G401.6 (cell line): ENCODE measurements at regions not wholly inside any gene's neighbourhood (a gene's known extent, or its start where the extent isn't known, plus 50 kb on each side); places are given as distances from the start of the nearest gene placed in this dataset.
"Not testable (repeated sequence)": the region's sequence is repeated elsewhere in the genome, so short reads cannot be mapped to it uniquely, and the experiment has no call there.

Source experiments
- FAIRE-seq: peaks from 2 replicates; lab custom pipeline; 2012; peaks lifted over from hg19 to GRCh38; lab: Jason Lieb, UNC

DNA sequence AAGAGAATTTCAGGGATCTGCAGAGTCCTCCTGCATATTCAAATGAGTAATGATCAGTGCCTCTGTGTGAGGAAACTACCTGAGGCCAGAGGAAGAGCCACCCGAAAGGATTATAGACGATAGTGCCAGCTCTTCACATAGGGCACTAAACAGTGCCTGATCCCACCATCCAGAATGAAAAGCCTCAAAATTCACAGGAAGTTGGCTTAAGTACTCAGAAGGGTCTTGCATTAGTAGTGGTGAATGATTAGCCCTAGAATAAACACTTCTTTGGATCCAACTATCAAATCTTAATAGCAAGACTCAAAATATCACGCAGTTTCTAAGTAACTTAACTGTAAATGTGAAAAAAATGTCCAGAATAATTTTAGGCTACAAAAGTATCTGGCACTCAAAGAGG lies 324.4 kb downstream of the ZNF674 start:
- FAIRE-seq = no peak

DNA sequence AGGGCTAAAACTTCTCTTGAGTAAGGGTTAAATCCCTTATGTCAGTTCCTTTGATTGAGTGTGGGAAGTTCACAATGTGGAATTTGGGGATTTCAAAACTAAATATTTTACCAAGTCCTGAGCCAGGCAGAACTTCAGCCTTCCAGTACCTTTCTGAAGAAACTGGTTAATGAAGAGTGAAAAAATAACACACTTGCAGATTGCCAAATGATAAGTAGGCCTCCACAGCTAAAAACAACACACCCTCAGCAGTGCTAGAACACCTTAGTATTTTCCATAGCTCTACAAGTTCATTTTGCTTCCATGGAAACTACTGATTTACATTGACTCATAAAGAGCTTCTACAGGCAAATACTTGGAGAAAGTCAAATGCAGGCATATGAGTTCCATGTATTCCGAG lies 326.8 kb downstream of the ZNF674 start:
- FAIRE-seq = no peak

DNA sequence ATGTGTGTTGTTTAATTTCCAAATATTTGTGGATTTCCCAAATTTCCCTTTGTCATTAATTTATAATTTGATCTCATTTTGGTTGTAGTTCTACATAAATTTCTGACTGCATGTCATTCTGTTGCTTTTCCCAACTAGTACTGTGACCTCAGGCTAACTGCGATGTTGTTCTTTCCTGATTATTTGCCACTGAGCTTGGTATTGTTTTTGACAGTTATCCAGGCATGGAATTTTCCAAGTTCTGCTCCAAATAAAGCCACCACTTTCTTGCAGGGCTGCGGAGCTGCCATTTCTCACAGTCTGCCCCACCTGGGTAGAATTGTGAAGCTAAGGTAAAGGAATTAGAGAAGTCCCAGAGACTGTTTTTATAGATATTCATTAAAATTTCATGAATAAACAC lies 328.8 kb downstream of the ZNF674 start:
- FAIRE-seq = no peak

- no peak for FAIRE-seq
Observed at GRCh38 chrX:46211079-46211478, 334.1 kb downstream of the ZNF674 start.

GRCh38 chrX:46209768-46210167 lies 335.5 kb downstream of the ZNF674 start:
- no peak for FAIRE-seq

DNA sequence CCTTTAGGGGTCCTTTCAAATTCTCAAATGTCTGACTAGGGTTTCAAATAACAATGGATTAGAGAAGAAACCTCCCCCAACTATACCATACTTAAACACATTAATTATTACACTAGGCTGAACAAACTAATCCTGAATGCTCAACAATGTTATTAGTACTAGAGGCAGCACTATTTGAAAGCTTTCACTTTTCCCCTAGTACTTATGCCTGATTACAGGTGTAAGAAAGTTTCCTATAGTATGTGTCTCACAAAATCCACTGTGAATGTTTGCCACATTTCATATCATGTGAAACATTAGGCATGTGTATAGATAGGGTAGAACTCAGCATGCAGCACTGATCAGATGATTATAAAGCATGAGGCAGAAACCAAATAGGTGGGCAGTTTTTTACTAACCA lies 336.2 kb downstream of the ZNF674 start:
- FAIRE-seq = no peak

DNA sequence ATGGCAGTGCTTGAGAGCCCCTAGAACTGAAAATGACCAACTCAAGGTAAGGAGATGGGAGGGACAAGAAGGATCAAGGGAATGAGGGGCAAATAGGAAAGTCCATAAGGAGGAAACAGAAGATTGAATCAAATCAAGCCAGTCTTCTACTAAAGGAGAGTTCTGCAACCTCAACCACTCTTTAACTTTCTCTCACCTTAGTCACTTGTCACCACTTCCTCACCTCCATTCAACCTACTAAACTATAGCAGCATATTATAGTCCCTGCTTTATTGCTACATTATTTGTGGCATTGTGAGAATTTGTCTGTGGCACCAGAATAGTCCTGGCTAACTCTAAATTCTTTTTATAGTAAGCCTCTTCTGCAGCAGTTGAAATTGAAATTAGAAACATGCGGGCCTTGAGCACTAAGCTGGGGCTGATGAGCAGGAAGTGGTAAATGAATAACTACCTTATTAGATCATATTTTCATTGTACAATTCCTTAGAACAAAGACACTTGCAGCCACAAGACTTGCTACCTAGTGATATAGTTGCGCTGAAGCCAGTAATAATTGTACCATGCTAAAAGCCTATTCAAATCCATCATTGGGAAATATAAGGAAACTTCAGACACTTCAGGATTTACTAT lies 336.9 kb downstream of the ZNF674 start:
- FAIRE-seq = no peak

- FAIRE-seq = no peak
Observed at GRCh38 chrX:46204721-46205422, 340.3 kb downstream of the ZNF674 start.

DNA sequence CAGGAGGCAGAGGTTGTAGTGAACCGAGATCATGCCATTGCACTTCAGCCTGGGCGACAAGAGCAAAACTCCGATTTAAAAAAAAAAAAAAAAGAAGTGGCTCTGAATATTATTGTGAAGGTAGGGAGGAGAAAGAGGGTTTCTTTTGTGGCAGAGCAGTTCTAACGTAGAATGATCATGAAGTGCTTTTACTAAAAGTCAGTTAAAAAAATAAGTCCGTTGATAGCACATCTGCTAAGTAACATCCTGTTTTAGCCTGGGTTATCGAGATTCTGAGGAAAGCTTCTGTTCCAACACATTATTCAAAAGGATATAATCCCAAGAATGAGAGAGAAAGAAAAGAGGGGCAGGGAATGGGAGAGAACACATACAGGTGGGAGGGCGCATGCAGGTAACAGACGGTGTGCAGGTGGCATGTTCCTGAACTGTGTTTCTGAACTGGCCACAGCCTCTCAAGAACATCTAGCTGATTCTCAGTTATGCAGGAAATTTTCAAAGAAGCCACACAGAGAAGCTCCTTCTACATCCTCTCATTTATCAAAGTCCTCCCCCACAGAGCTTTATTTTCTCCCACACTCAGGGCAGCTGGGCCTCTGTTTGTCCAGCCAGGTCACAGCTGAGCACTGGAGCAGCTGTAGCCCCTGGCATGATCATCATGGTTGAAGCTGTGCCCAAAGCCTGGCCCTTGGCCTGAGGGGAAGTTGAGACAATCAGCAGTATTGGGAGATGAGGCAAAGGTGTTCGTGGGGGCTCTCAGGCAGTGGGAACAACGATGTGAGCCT lies 342.3 kb downstream of the ZNF674 start:
- FAIRE-seq = no peak

DNA sequence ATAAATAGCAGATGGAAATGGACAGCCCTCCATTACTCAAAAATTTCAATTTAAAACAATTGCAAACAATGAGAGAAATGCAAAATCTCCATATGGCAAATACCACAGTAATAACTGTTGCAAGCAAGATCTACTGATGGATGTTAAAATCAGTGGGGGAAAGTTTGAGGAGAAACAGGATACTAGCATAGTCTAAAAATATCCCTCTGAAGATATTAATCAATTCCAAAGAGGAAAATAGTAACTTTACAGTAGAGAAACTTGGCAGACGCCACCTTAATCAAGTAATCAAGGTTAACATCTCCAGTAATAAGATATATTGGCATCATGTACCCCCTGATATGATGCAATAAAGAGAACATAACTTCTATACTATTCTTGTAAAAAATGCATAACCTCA lies 344.8 kb downstream of the ZNF674 start:
- FAIRE-seq = no peak

DNA sequence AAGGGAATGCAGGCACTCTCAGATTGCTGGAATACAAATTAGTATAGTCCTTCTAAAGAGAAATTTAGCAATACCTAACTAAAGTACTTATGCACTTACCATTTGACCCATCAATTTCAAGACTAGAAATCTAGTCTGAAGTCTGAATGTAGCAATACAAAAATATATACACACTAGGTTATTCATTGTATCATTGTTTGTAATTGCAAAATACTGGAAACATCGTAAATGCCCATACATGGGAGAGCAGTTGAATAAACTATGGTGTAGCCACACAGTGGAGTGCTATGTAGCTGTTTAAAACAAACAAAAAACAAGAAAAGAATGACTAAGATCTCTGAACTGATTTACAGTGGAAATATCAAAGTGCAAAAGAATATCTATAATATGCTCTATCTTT lies 346.4 kb downstream of the ZNF674 start:
- no peak for FAIRE-seq

- not testable (repeated sequence) for FAIRE-seq
Observed at GRCh38 chrX:46186811-46187106, 358.5 kb downstream of the ZNF674 start.

DNA sequence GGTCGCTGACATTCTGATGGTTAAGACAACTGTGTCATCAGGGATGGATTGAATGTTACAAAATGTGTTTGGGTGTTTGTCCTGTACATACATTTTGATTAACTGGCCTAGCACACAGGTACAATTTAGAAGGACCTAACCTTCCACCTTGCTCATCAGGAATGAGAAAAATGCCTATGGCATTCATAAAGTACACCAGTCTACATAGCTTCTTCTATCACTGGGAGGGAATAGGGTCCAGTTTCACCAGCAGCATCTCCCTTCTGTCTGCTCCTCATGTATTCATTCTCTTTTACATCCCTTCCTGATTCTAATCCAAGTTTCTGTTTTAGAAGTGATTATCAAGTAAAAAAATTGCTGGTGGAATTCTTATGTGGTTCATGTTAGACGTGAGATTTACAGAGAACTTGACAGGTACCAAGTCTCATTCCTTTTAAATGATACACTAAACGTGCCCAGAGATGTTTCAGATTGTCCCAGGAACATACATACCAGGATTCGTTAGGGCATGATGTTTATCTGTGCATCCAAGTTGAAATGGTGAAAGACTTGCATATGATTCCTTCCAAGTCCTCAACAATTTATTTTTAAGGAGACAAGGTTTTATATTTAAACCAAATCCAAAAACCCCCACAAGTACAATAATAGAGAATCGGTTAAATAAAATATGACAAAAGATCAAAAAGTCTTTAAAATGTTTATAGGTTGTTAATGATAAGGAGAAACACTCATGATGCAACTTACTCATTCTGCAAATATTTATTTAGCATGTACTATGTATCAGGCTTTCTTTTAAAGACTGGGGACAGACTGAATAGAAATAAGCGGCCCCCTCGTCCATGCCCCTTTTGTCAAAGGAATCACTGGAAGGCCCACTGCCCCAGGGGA lies 359.1 kb downstream of the ZNF674 start:
- FAIRE-seq = no peak

GRCh38 chrX:46184749-46185148 lies 360.5 kb downstream of the ZNF674 start:
- FAIRE-seq = no peak

GRCh38 chrX:46180258-46180687 lies 364.9 kb downstream of the ZNF674 start:
- no peak for FAIRE-seq

- no peak for FAIRE-seq
Observed at GRCh38 chrX:46179748-46180147, 365.5 kb downstream of the ZNF674 start.

DNA sequence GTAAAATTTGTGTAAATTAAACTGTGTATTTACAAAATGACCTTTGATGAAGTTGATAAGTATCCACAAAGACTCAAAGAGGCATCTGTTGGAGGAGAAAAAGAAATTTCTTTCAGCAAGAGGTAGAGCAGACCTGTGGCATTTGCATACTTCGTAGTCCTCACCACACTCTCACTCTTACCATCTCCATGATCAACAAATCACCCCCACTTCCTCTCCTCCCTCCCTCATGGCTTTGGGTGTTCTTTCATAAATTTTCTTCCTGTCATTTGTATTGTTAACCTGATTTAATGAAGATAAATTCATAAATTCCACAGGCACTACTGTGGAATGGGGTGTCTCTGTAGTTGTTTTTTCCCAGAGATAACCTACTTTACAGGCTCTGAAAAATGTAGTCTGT lies 366.5 kb downstream of the ZNF674 start:
- FAIRE-seq = no peak

DNA sequence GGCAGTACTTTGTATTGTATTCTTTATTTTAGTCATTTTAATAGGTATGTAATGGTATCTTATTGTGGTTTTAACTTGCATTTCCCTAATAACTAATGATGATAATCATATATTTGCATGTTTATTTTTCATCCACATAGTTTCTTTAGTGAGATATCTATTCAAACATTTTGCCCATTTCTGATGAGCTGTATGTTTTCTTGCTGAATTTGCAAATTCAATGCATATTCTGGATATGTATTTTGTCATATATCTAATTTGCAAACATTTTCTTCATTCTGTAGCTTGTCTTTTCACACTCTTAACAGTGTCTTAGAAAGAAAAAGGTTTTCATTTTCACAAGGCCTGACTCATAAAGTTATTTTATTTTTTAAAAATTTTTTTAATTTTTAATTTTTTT lies 372.1 kb downstream of the ZNF674 start:
- no peak for FAIRE-seq

- not testable (repeated sequence) for FAIRE-seq
Observed at GRCh38 chrX:46171457-46171856, 373.8 kb downstream of the ZNF674 start.

- FAIRE-seq = no peak
Observed at GRCh38 chrX:46169808-46170207, 375.4 kb downstream of the ZNF674 start.

DNA sequence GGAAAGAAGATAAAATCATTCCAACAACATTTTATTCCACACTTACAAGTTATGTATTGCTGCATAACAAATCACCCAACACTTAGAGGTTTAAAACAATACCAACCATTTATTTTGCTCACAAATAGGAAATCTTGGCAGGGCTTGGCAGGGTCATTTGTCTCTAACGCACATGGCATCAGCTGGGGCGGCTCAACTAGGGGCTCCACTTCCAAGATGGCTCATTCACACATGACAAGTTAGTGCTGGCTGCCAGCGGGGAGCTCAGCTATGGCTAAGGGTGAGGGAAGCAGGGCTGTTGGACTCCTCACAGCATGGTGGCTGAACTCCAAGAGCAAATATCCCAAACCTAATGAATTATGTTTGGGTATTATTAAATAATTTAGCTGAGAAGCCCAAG lies 377.0 kb downstream of the ZNF674 start:
- no peak for FAIRE-seq

- FAIRE-seq = no peak
Observed at GRCh38 chrX:46165866-46166265, 379.4 kb downstream of the ZNF674 start.

- FAIRE-seq = no peak
Observed at GRCh38 chrX:46165411-46165810, 379.8 kb downstream of the ZNF674 start.
